GM12878 (cell line): ENCODE measurements at regions not wholly inside any gene's neighbourhood (a gene's known extent, or its start where the extent isn't known, plus 50 kb on each side); places are given as distances from the start of the nearest gene placed in this dataset.

Experiments
- CEBPB ChIP-seq, 2 experiments: fragments of 150-350 bp in 1 of 2; IDR thresholded peaks; 2 replicates each; pipeline ENCODE4 v1.6.1; 2012 to 2014; ENCODE audit warnings: low read depth in 2 of 2, low read length in 2 of 2, borderline replicate concordance in 1 of 2, inconsistent platforms in 1 of 2
- CREM ChIP-seq: IDR thresholded peaks from 2 replicates; pipeline ENCODE4 v1.6.1; 2014; ENCODE audit warnings: antibody characterized with exemption, low read depth
- CTCF ChIP-seq, 3 experiments: IDR thresholded peaks in 2 of 3; conservative IDR thresholded peaks in 1 of 3; 2 replicates each; pipeline ENCODE4 v1.5.1; 2011; ENCODE audit warnings: low read depth in 3 of 3, low read length in 3 of 3, mild to moderate bottlenecking in 3 of 3, control low read depth in 2 of 3, moderate library complexity in 2 of 3, inconsistent platforms in 1 of 3, mixed read lengths in 1 of 3; ENCODE audit not compliant: control insufficient read depth in 2 of 3, insufficient read depth in 1 of 3; ENCODE audit errors: extremely low read depth in 1 of 3
- EP300 ChIP-seq, 2 experiments: fragments of 150-350 bp in 1 of 2; IDR thresholded peaks; 2 replicates each; pipeline ENCODE4 v1.6.1; 2011 to 2012; ENCODE audit warnings: low read depth in 2 of 2, low read length in 2 of 2, borderline replicate concordance in 1 of 2, improper control_type of control experiment in 1 of 2, inconsistent platforms in 1 of 2; ENCODE audit not compliant: control insufficient read depth in 1 of 2
- ESRRA ChIP-seq: IDR thresholded peaks from 2 replicates; pipeline ENCODE4 v1.6.1; 2012; ENCODE audit warnings: mild to moderate bottlenecking, low read length, improper control_type of control experiment
- ETV6 ChIP-seq, 2 experiments: fragments of 450-650 bp in 1 of 2; IDR thresholded peaks in 1 of 2; conservative IDR thresholded peaks in 1 of 2; 2 replicates each; pipeline ENCODE4 v1.6.1; 2014; ENCODE audit warnings: antibody characterized with exemption in 1 of 2, borderline replicate concordance in 1 of 2, low read depth in 1 of 2, mild to moderate bottlenecking in 1 of 2, moderate library complexity in 1 of 2
- JUND ChIP-seq: IDR thresholded peaks from 2 replicates; pipeline ENCODE4 v1.6.1; 2012; ENCODE audit warnings: low read depth, mild to moderate bottlenecking, low read length, improper control_type of control experiment, moderate library complexity
- RCOR1 ChIP-seq: conservative IDR thresholded peaks from 2 replicates; pipeline ENCODE4 v1.6.1; 2012; ENCODE audit warnings: low read depth, low read length, improper control_type of control experiment
- SIN3A ChIP-seq: IDR thresholded peaks from 2 replicates; pipeline ENCODE4 v1.6.1; 2012; ENCODE audit warnings: low read depth, low read length, improper control_type of control experiment
- SMARCA5 ChIP-seq: fragments of 450-650 bp; IDR thresholded peaks from 2 replicates; pipeline ENCODE4 v1.6.1; 2017; ENCODE audit warnings: mild to moderate bottlenecking
- SRF ChIP-seq, 2 experiments: IDR thresholded peaks; 2 replicates each; pipeline ENCODE4 v1.6.1; 2011; ENCODE audit warnings: low read depth in 2 of 2, low read length in 2 of 2, mild to moderate bottlenecking in 1 of 2, moderate library complexity in 1 of 2
- USF2 ChIP-seq: IDR thresholded peaks from 2 replicates; pipeline ENCODE4 v1.6.1; 2011; ENCODE audit warnings: low read depth, low read length, improper control_type of control experiment, borderline replicate concordance
- ZNF24 ChIP-seq: fragments of 450-650 bp; IDR thresholded peaks from 2 replicates; pipeline ENCODE4 v1.6.1; 2017; ENCODE audit warnings: antibody characterized with exemption, mild to moderate bottlenecking

GRCh38 chr11:50412832-50413231 is 380.2 kb downstream of the OR4C45 start:
- TF ChIP-seq SMARCA5 (no peak), ETV6 (conservative IDR thresholded peaks at IDR 0.05 in 1 of 2, IDR thresholded peaks at IDR 0.05 in 1 of 2; ENCODE audit: borderline replicate concordance in 1 of 2, low read depth in 1 of 2) (no peak), CTCF (IDR thresholded peaks at IDR 0.05 in 2 of 3, conservative IDR thresholded peaks at IDR 0.05 in 1 of 3; ENCODE audit: control insufficient read depth in 2 of 3, extremely low read depth in 1 of 3, insufficient read depth in 1 of 3, low read depth in 3 of 3, low read length in 3 of 3) (no peak), ZNF24 (no peak), CEBPB (IDR thresholded peaks at IDR 0.05; ENCODE audit: borderline replicate concordance in 1 of 2, low read depth in 2 of 2, low read length in 2 of 2) (no peak), EP300 (IDR thresholded peaks at IDR 0.05; ENCODE audit: borderline replicate concordance in 1 of 2, control insufficient read depth in 1 of 2, low read depth in 2 of 2, low read length in 2 of 2) (no peak), CREM (no peak), SIN3A (no peak), RCOR1 (no peak), USF2 (no peak), ESRRA (no peak), JUND (no peak), SRF (IDR thresholded peaks at IDR 0.05; ENCODE audit: low read depth in 2 of 2, low read length in 2 of 2) (no peak)
